CD14-positive monocyte (primary cell): ENCODE measurements at regions not wholly inside any gene's neighbourhood (a gene's known extent, or its start where the extent isn't known, plus 50 kb on each side); places are given as distances from the start of the nearest gene placed in this dataset.

Source experiments
- DNase-seq, 3 donors: peaks; one replicate each; pipeline ENCODE4 v3.0.0-alpha.2; 2011 to 2022
- H2AFZ ChIP-seq: 2 replicates; pipeline ENCODE4 v1.6.0; 2012; ENCODE audit warnings: mild to moderate bottlenecking, low read depth, low read length, inconsistent platforms; ENCODE audit not compliant: insufficient read depth, poor library complexity, severe bottlenecking
- H3K27ac ChIP-seq, 2 donors: 1 replicate in 1 of 2; 2 replicates in 1 of 2; pipeline ENCODE4 v1.5.1; 2012 to 2013; ENCODE audit warnings: low read length in 2 of 2, control low read depth in 1 of 2, inconsistent platforms in 1 of 2, low read depth in 1 of 2, mild to moderate bottlenecking in 1 of 2
- H3K27me3 ChIP-seq, 2 donors: one replicate each; pipeline versions ENCODE4 v1.6.0 to v1.6.1; 2011 to 2013; ENCODE audit warnings: low read length in 2 of 2; ENCODE audit not compliant: control insufficient read depth in 2 of 2, insufficient read depth in 2 of 2
- H3K36me3 ChIP-seq, 2 donors: replicated peaks in 1 of 2; 1 replicate in 1 of 2; 2 replicates in 1 of 2; pipeline versions ENCODE4 v1.5.1 to v1.6.1; 2012 to 2013; ENCODE audit warnings: low read length in 2 of 2, control low read depth in 1 of 2, inconsistent platforms in 1 of 2, mild to moderate bottlenecking in 1 of 2; ENCODE audit not compliant: insufficient read depth in 2 of 2, control insufficient read depth in 1 of 2
- H3K4me1 ChIP-seq, 2 donors: 1 replicate in 1 of 2; 2 replicates in 1 of 2; pipeline versions ENCODE4 v1.5.1 to v1.6.1; 2012 to 2013; ENCODE audit warnings: low read length in 2 of 2, control low read depth in 1 of 2, inconsistent platforms in 1 of 2, mild to moderate bottlenecking in 1 of 2, moderate library complexity in 1 of 2; ENCODE audit not compliant: insufficient read depth in 2 of 2, control insufficient read depth in 1 of 2
- H3K4me2 ChIP-seq: replicated peaks from 2 replicates; pipeline ENCODE3; 2012; ENCODE audit warnings: low read length, moderate library complexity, mild to moderate bottlenecking; ENCODE audit not compliant: poor library complexity, severe bottlenecking; ENCODE audit errors: extremely low read depth
- H3K4me3 ChIP-seq, 3 experiments: fragments of 200-600 bp in 1 of 3; sonication (generic) in 1 of 3; replicated peaks in 1 of 3; 1 replicate in 2 of 3; 2 replicates in 1 of 3; pipeline ENCODE4 v1.5.1; 2011 to 2013; ENCODE audit warnings: low read length in 3 of 3, mild to moderate bottlenecking in 3 of 3, control low read depth in 2 of 3, low read depth in 2 of 3, inconsistent platforms in 1 of 3, moderate library complexity in 1 of 3
- H3K79me2 ChIP-seq: 2 replicates; pipeline ENCODE4 v1.6.0; 2012; ENCODE audit warnings: mild to moderate bottlenecking, control low read depth, inconsistent platforms, low read length, moderate library complexity; ENCODE audit not compliant: insufficient read depth
- H3K9ac ChIP-seq: 2 replicates; pipeline ENCODE4 v1.6.0; 2017; ENCODE audit warnings: low read length, mild to moderate bottlenecking; ENCODE audit not compliant: insufficient read depth, poor library complexity, severe bottlenecking
- H3K9me3 ChIP-seq, 2 donors: replicated peaks in 1 of 2; 1 replicate in 1 of 2; 2 replicates in 1 of 2; pipeline versions ENCODE4 v1.5.1 to v1.6.1; 2012 to 2013; ENCODE audit warnings: low read length in 2 of 2, control low read depth in 1 of 2; ENCODE audit not compliant: control insufficient read depth in 1 of 2, insufficient read depth in 1 of 2
- H4K20me1 ChIP-seq: 2 replicates; pipeline ENCODE4 v1.6.0; 2012; ENCODE audit warnings: mild to moderate bottlenecking, low read length, control low read depth, moderate library complexity; ENCODE audit not compliant: insufficient read depth
- H3K27ac Mint-ChIP-seq, 7 donors: one replicate each; pipeline ENCODE4 v1.8.0; 2020; ENCODE audit warnings: mild to moderate bottlenecking in 7 of 7, mixed read lengths in 7 of 7, moderate library complexity in 6 of 7, inconsistent platforms in 2 of 7
- H3K27me3 Mint-ChIP-seq, 3 donors: one replicate each; pipeline ENCODE4 v1.8.0; 2021 to 2022; ENCODE audit warnings: low read depth in 3 of 3, mild to moderate bottlenecking in 3 of 3, mixed read lengths in 3 of 3, moderate library complexity in 3 of 3, inconsistent platforms in 1 of 3
- H3K36me3 Mint-ChIP-seq, 2 donors: one replicate each; pipeline ENCODE4 v1.8.0; 2020; ENCODE audit warnings: mixed read lengths in 2 of 2, inconsistent platforms in 1 of 2, mild to moderate bottlenecking in 1 of 2
- H3K4me1 Mint-ChIP-seq: one replicate; pipeline ENCODE4 v1.8.0; 2020; ENCODE audit warnings: mild to moderate bottlenecking, mixed read lengths
- H3K4me3 Mint-ChIP-seq, 2 donors: one replicate each; pipeline ENCODE4 v1.8.0; 2020; ENCODE audit warnings: mild to moderate bottlenecking in 2 of 2, mixed read lengths in 2 of 2, moderate library complexity in 1 of 2
- H3K9me3 Mint-ChIP-seq, 7 donors: one replicate each; pipeline ENCODE4 v1.8.0; 2020 to 2022; ENCODE audit warnings: mixed read lengths in 7 of 7, mild to moderate bottlenecking in 6 of 7, moderate library complexity in 6 of 7, inconsistent platforms in 2 of 7
- CTCF ChIP-seq: fragments of 200-600 bp; IDR thresholded peaks from one replicate; pipeline ENCODE4 v1.8.0; 2022; ENCODE audit warnings: antibody characterized with exemption, mild to moderate bottlenecking
- WGBS: methylation state at CpG from one replicate; pipeline ENCODE4 v1.1.5; 2013; ENCODE audit warnings: missing lambda C conversion rate; ENCODE audit not compliant: insufficient coverage; 5-methylcytosine and 5-hydroxymethylcytosine counted together
- intact Hi-C, 2 donors: fragments of 100-400 bp; cut with micrococcal nuclease; formaldehyde crosslinking; loops; one replicate each; pipeline versions ENCODE4 v1.15.0 to v1.15.1; 2023

- H3K36me3 Mint-ChIP-seq: no peaks in the 10 kb centered on the region
- no peak overlapping the region for H3K27ac ChIP-seq
- TF ChIP-seq CTCF: no peak
These were observed 424.8 kb downstream of the TLE1 start for GRCh38 chr9:81264516-81264915.

GRCh38 chr9:81259896-81260295 lies 429.5 kb downstream of the TLE1 start:
- no peak overlapping the region for H2AFZ ChIP-seq
- H3K4me3 Mint-ChIP-seq: no peak overlapping the region
- no peaks in the 10 kb centered on the region for H3K36me3 ChIP-seq
- peak in 2 of 3 donors; percentile 0 to 5 for DNase-seq
- WGBS: no CpG with 5 or more reads among the region's 2 CpGs
- intact Hi-C loops: no loop called here
- no peaks in the 10 kb centered on the region for H3K36me3 Mint-ChIP-seq
- H3K4me1 Mint-ChIP-seq: peaks cover 8% of the 10 kb centered on the region
- no peak overlapping the region for H3K27ac Mint-ChIP-seq
- no peak overlapping the region for H3K9ac ChIP-seq
- no peaks in the 10 kb centered on the region for H3K27me3 ChIP-seq
- no peaks in the 10 kb centered on the region for H3K79me2 ChIP-seq
- no peak overlapping the region for H3K27ac ChIP-seq
- H3K9me3 ChIP-seq: no peaks in the 10 kb centered on the region
- H3K27me3 Mint-ChIP-seq: peaks cover 2 to 3% (median 2%) of the 10 kb centered on the region in 3 donors
- TF ChIP-seq CTCF: no peak
- H3K4me2 ChIP-seq: no peak overlapping the region
- no peaks in the 10 kb centered on the region for H4K20me1 ChIP-seq
- no peak overlapping the region for H3K4me3 ChIP-seq
- peaks cover 5 to 20% (median 15%) of the 10 kb centered on the region in 7 donors for H3K9me3 Mint-ChIP-seq
- peaks cover 0 to 7% of the 10 kb centered on the region in 2 donors for H3K4me1 ChIP-seq

More at GRCh38 chr9:81264516-81264915, 424.8 kb downstream of the TLE1 start:
- Mint-ChIP-seq H3K9me3 (peaks cover 5 to 21% (median 16%) of the 10 kb centered on the region in 7 donors), H3K27me3 (peaks cover 0 to 3% (median 0%) of the 10 kb centered on the region in 3 donors), H3K4me3 (no peak overlapping the region), H3K4me1 (peaks cover 7% of the 10 kb centered on the region), H3K27ac (no peak overlapping the region)
- H3K4me3 ChIP-seq: no peak overlapping the region
- no peaks in the 10 kb centered on the region for H3K27me3 ChIP-seq
- H3K4me2 ChIP-seq: no peak overlapping the region
- DNase-seq: no peak
- 76% methylated on average over 5 of the region's 5 CpGs for WGBS
- no peaks in the 10 kb centered on the region for H3K9me3 ChIP-seq
- no peaks in the 10 kb centered on the region for H3K79me2 ChIP-seq
- no peaks in the 10 kb centered on the region for H4K20me1 ChIP-seq
- H3K4me1 ChIP-seq: peaks cover 0 to 5% of the 10 kb centered on the region in 2 donors
- intact Hi-C loops: no loop called here
- no peak overlapping the region for H3K9ac ChIP-seq
- H2AFZ ChIP-seq: no peak overlapping the region
- no peaks in the 10 kb centered on the region for H3K36me3 ChIP-seq
